Adrenal gland (tissue), 5 donors: ENCODE measurements at regions not wholly inside any gene's neighbourhood (a gene's known extent, or its start where the extent isn't known, plus 50 kb on each side); places are given as distances from the start of the nearest gene placed in this dataset.

Source experiments
- CTCF ChIP-seq, 6 experiments: fragments of 450-650 bp in 4 of 6; fragments of 200-600 bp in 2 of 6; sonication (generic) in 1 of 6; IDR thresholded peaks; 1 replicate in 5 of 6; 2 replicates in 1 of 6; pipeline versions ENCODE4 v1.5.1 to v1.8.0; 2016 to 2021; ENCODE audit warnings: antibody characterized with exemption in 6 of 6, mild to moderate bottlenecking in 2 of 6, moderate library complexity in 1 of 6
- POLR2A ChIP-seq, 2 donors: fragments of 450-650 bp; IDR thresholded peaks; one replicate each; pipeline ENCODE4 v1.6.1; 2017; ENCODE audit warnings: antibody characterized with exemption in 2 of 2, mild to moderate bottlenecking in 2 of 2, moderate library complexity in 1 of 2
- donor health status: DM: no; HTN: no; CAD: no.

DNA sequence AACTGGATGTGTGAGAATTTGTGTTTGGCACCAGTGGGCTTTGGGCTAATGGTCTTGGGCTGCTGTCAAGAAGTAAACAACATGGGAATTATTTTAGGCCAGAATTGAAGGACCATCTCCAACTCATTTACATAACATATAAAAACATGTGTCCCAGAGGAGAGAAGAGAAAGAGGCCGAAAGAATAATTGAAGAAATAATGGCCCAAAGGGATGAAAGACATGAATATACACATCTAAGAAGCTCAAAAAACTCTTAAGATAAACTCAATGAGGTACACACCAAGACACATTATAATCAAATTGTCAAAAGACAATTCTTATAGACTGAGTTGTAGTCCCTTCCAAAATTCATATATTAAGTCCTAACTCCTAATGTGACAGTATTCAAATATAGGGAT lies 56.1 kb upstream of the SCAF11 start:
- TF ChIP-seq CTCF (IDR thresholded peaks at IDR 0.05) (no peak), POLR2A (IDR thresholded peaks at IDR 0.05) (no peak)
